NT2/D1 (cell line): ENCODE measurements at regions not wholly inside any gene's neighbourhood (a gene's known extent, or its start where the extent isn't known, plus 50 kb on each side); places are given as distances from the start of the nearest gene placed in this dataset.

Source experiments
- YY1 ChIP-seq: IDR thresholded peaks from 2 replicates; pipeline ENCODE4 v1.6.1; 2011; ENCODE audit not compliant: insufficient read length, insufficient read depth
- ZNF274 ChIP-seq: IDR thresholded peaks from 2 replicates; pipeline ENCODE4 v1.6.1; 2011; ENCODE audit warnings: mild to moderate bottlenecking, low read depth, low read length

DNA sequence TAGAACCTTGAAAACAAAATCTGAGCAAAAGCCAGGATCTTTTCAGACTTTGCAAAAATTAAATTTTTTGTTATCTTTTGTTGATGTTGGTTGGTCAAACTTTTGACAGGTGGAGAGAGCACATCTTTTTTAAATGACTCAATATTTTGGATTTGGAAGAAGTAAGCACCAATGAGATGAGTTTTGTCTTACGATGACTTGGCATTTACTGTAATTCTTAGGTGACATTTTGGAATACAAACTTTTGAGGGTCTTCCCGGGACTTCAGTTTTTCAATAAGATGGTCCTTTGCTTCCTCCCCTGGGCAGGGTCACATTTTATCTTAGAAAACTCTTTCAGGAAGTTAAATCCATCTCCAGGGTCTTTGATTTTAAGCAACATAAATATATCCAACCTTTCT lies 423.9 kb downstream of the HS3ST3B1 start:
- TF ChIP-seq ZNF274 = no peak
- no peak for TF ChIP-seq YY1
